CD14-positive monocyte (primary cell): ENCODE measurements at regions not wholly inside any gene's neighbourhood (a gene's known extent, or its start where the extent isn't known, plus 50 kb on each side); places are given as distances from the start of the nearest gene placed in this dataset.

Experiments used
- DNase-seq, 3 donors: peaks; one replicate each; pipeline ENCODE4 v3.0.0-alpha.2; 2011 to 2022
- H2AFZ ChIP-seq: 2 replicates; pipeline ENCODE4 v1.6.0; 2012; ENCODE audit warnings: mild to moderate bottlenecking, low read depth, low read length, inconsistent platforms; ENCODE audit not compliant: insufficient read depth, poor library complexity, severe bottlenecking
- H3K27ac ChIP-seq, 2 donors: 1 replicate in 1 of 2; 2 replicates in 1 of 2; pipeline ENCODE4 v1.5.1; 2012 to 2013; ENCODE audit warnings: low read length in 2 of 2, control low read depth in 1 of 2, inconsistent platforms in 1 of 2, low read depth in 1 of 2, mild to moderate bottlenecking in 1 of 2
- H3K27me3 ChIP-seq, 2 donors: one replicate each; pipeline versions ENCODE4 v1.6.0 to v1.6.1; 2011 to 2013; ENCODE audit warnings: low read length in 2 of 2; ENCODE audit not compliant: control insufficient read depth in 2 of 2, insufficient read depth in 2 of 2
- H3K36me3 ChIP-seq, 2 donors: replicated peaks in 1 of 2; 1 replicate in 1 of 2; 2 replicates in 1 of 2; pipeline versions ENCODE4 v1.5.1 to v1.6.1; 2012 to 2013; ENCODE audit warnings: low read length in 2 of 2, control low read depth in 1 of 2, inconsistent platforms in 1 of 2, mild to moderate bottlenecking in 1 of 2; ENCODE audit not compliant: insufficient read depth in 2 of 2, control insufficient read depth in 1 of 2
- H3K4me1 ChIP-seq, 2 donors: 1 replicate in 1 of 2; 2 replicates in 1 of 2; pipeline versions ENCODE4 v1.5.1 to v1.6.1; 2012 to 2013; ENCODE audit warnings: low read length in 2 of 2, control low read depth in 1 of 2, inconsistent platforms in 1 of 2, mild to moderate bottlenecking in 1 of 2, moderate library complexity in 1 of 2; ENCODE audit not compliant: insufficient read depth in 2 of 2, control insufficient read depth in 1 of 2
- H3K4me2 ChIP-seq: replicated peaks from 2 replicates; pipeline ENCODE3; 2012; ENCODE audit warnings: low read length, moderate library complexity, mild to moderate bottlenecking; ENCODE audit not compliant: poor library complexity, severe bottlenecking; ENCODE audit errors: extremely low read depth
- H3K4me3 ChIP-seq, 3 experiments: fragments of 200-600 bp in 1 of 3; sonication (generic) in 1 of 3; replicated peaks in 1 of 3; 1 replicate in 2 of 3; 2 replicates in 1 of 3; pipeline ENCODE4 v1.5.1; 2011 to 2013; ENCODE audit warnings: low read length in 3 of 3, mild to moderate bottlenecking in 3 of 3, control low read depth in 2 of 3, low read depth in 2 of 3, inconsistent platforms in 1 of 3, moderate library complexity in 1 of 3
- H3K79me2 ChIP-seq: 2 replicates; pipeline ENCODE4 v1.6.0; 2012; ENCODE audit warnings: mild to moderate bottlenecking, control low read depth, inconsistent platforms, low read length, moderate library complexity; ENCODE audit not compliant: insufficient read depth
- H3K9ac ChIP-seq: 2 replicates; pipeline ENCODE4 v1.6.0; 2017; ENCODE audit warnings: low read length, mild to moderate bottlenecking; ENCODE audit not compliant: insufficient read depth, poor library complexity, severe bottlenecking
- H3K9me3 ChIP-seq, 2 donors: replicated peaks in 1 of 2; 1 replicate in 1 of 2; 2 replicates in 1 of 2; pipeline versions ENCODE4 v1.5.1 to v1.6.1; 2012 to 2013; ENCODE audit warnings: low read length in 2 of 2, control low read depth in 1 of 2; ENCODE audit not compliant: control insufficient read depth in 1 of 2, insufficient read depth in 1 of 2
- H4K20me1 ChIP-seq: 2 replicates; pipeline ENCODE4 v1.6.0; 2012; ENCODE audit warnings: mild to moderate bottlenecking, low read length, control low read depth, moderate library complexity; ENCODE audit not compliant: insufficient read depth
- H3K27ac Mint-ChIP-seq, 7 donors: one replicate each; pipeline ENCODE4 v1.8.0; 2020; ENCODE audit warnings: mild to moderate bottlenecking in 7 of 7, mixed read lengths in 7 of 7, moderate library complexity in 6 of 7, inconsistent platforms in 2 of 7
- H3K27me3 Mint-ChIP-seq, 3 donors: one replicate each; pipeline ENCODE4 v1.8.0; 2021 to 2022; ENCODE audit warnings: low read depth in 3 of 3, mild to moderate bottlenecking in 3 of 3, mixed read lengths in 3 of 3, moderate library complexity in 3 of 3, inconsistent platforms in 1 of 3
- H3K36me3 Mint-ChIP-seq, 2 donors: one replicate each; pipeline ENCODE4 v1.8.0; 2020; ENCODE audit warnings: mixed read lengths in 2 of 2, inconsistent platforms in 1 of 2, mild to moderate bottlenecking in 1 of 2
- H3K4me1 Mint-ChIP-seq: one replicate; pipeline ENCODE4 v1.8.0; 2020; ENCODE audit warnings: mild to moderate bottlenecking, mixed read lengths
- H3K4me3 Mint-ChIP-seq, 2 donors: one replicate each; pipeline ENCODE4 v1.8.0; 2020; ENCODE audit warnings: mild to moderate bottlenecking in 2 of 2, mixed read lengths in 2 of 2, moderate library complexity in 1 of 2
- H3K9me3 Mint-ChIP-seq, 7 donors: one replicate each; pipeline ENCODE4 v1.8.0; 2020 to 2022; ENCODE audit warnings: mixed read lengths in 7 of 7, mild to moderate bottlenecking in 6 of 7, moderate library complexity in 6 of 7, inconsistent platforms in 2 of 7
- CTCF ChIP-seq: fragments of 200-600 bp; IDR thresholded peaks from one replicate; pipeline ENCODE4 v1.8.0; 2022; ENCODE audit warnings: antibody characterized with exemption, mild to moderate bottlenecking
- WGBS: methylation state at CpG from one replicate; pipeline ENCODE4 v1.1.5; 2013; ENCODE audit warnings: missing lambda C conversion rate; ENCODE audit not compliant: insufficient coverage; 5-methylcytosine and 5-hydroxymethylcytosine counted together
- intact Hi-C, 2 donors: fragments of 100-400 bp; cut with micrococcal nuclease; formaldehyde crosslinking; loops; one replicate each; pipeline versions ENCODE4 v1.15.0 to v1.15.1; 2023

- Histone ChIP-seq H3K4me1 (no peaks in the 10 kb centered on the region), H3K4me2 (no peak overlapping the region), H3K9me3 (peaks cover 4 to 15% of the 10 kb centered on the region in 2 donors), H3K27me3 (no peaks in the 10 kb centered on the region), H2AFZ (no peak overlapping the region), H4K20me1 (no peaks in the 10 kb centered on the region), H3K79me2 (no peaks in the 10 kb centered on the region), H3K9ac (no peak overlapping the region), H3K4me3 (no peak overlapping the region), H3K36me3 (no peaks in the 10 kb centered on the region), H3K27ac (no peak overlapping the region)
- peaks cover 0 to 19% (median 4%) of the 10 kb centered on the region in 7 donors for H3K9me3 Mint-ChIP-seq
- H3K36me3 Mint-ChIP-seq = no peaks in the 10 kb centered on the region
- H3K27ac Mint-ChIP-seq = no peak overlapping the region
- no CpG with 5 or more reads among the region's 5 CpGs for WGBS
- H3K27me3 Mint-ChIP-seq = no peaks in the 10 kb centered on the region
- intact Hi-C loops = no loop called here
- H3K4me1 Mint-ChIP-seq = no peaks in the 10 kb centered on the region
- DNase-seq = no peak
- H3K4me3 Mint-ChIP-seq = no peak overlapping the region
- no peak for TF ChIP-seq CTCF
These were observed 132.3 kb upstream of the VCX3A start for GRCh38 chrX:6667048-6667768.

GRCh38 chrX:6666624-6667023, 131.7 kb upstream of the VCX3A start:
- WGBS = 83% methylated on average over 1 of the region's 2 CpGs
- Histone ChIP-seq H3K36me3 (no peaks in the 10 kb centered on the region), H3K9me3 (peaks cover 4 to 15% of the 10 kb centered on the region in 2 donors), H4K20me1 (no peaks in the 10 kb centered on the region), H3K4me1 (no peaks in the 10 kb centered on the region), H3K4me3 (no peak overlapping the region), H2AFZ (no peak overlapping the region), H3K27ac (no peak overlapping the region), H3K79me2 (no peaks in the 10 kb centered on the region), H3K27me3 (no peaks in the 10 kb centered on the region), H3K4me2 (no peak overlapping the region), H3K9ac (no peak overlapping the region)
- Mint-ChIP-seq H3K27ac (no peak overlapping the region), H3K36me3 (no peaks in the 10 kb centered on the region), H3K4me1 (no peaks in the 10 kb centered on the region), H3K27me3 (no peaks in the 10 kb centered on the region), H3K4me3 (no peak overlapping the region), H3K9me3 (peaks cover 0 to 13% (median 4%) of the 10 kb centered on the region in 7 donors)
- DNase-seq = no peak
- intact Hi-C loops = no loop called here
- no peak for TF ChIP-seq CTCF
